RWPE2 (cell line): ENCODE measurements at regions not wholly inside any gene's neighbourhood (a gene's known extent, or its start where the extent isn't known, plus 50 kb on each side); places are given as distances from the start of the nearest gene placed in this dataset.

Source experiments
- ATAC-seq: fragments of 200-7000 bp; cut with Tn5 transposase; 3 replicates; pipeline ENCODE4 v1.9.1; 2021; ENCODE audit warnings: low read depth
- DNase-seq: peaks from one replicate; pipeline ENCODE4 v3.0.0-alpha.2; 2020; ENCODE audit warnings: low spot score
- H3K27ac ChIP-seq: fragments of 450-650 bp; 2 replicates; pipeline ENCODE4 v1.5.1; 2017; ENCODE audit warnings: mild to moderate bottlenecking; ENCODE audit not compliant: poor library complexity, severe bottlenecking
- H3K27me3 ChIP-seq: fragments of 250-450 bp; sonication (Bioruptor Pico); 2 replicates; pipeline ENCODE4 v1.5.1; 2021; ENCODE audit warnings: mild to moderate bottlenecking, moderate library complexity; ENCODE audit not compliant: insufficient read depth, poor library complexity, severe bottlenecking
- H3K36me3 ChIP-seq: fragments of 250-450 bp; sonication (Bioruptor Pico); 2 replicates; pipeline ENCODE4 v1.5.1; 2020; ENCODE audit warnings: low read depth, mild to moderate bottlenecking, moderate library complexity
- H3K4me1 ChIP-seq: fragments of 250-450 bp; sonication (Bioruptor Pico); 2 replicates; pipeline ENCODE4 v1.5.1; 2021; ENCODE audit warnings: mild to moderate bottlenecking, moderate library complexity; ENCODE audit not compliant: insufficient read depth, poor library complexity, severe bottlenecking
- H3K4me3 ChIP-seq: fragments of 250-450 bp; sonication (Bioruptor Pico); 2 replicates; pipeline ENCODE4 v1.5.1; 2021; ENCODE audit warnings: mild to moderate bottlenecking, moderate library complexity; ENCODE audit not compliant: severe bottlenecking
- H3K9me3 ChIP-seq: fragments of 250-450 bp; sonication (Bioruptor Pico); 2 replicates; pipeline ENCODE4 v1.5.1; 2021; ENCODE audit warnings: mild to moderate bottlenecking, moderate library complexity; ENCODE audit not compliant: severe bottlenecking
- TF ChIP-seq, protein P1 (sequence below): fragments of 450-650 bp; IDR thresholded peaks from one replicate; pipeline ENCODE4 v1.5.1; 2017; ENCODE audit warnings: mild to moderate bottlenecking, moderate library complexity; ENCODE audit not compliant: poor library complexity, severe bottlenecking

GRCh38 chr17:13825526-13826040 lies 223.9 kb upstream of the HS3ST3A1 start:
- Histone ChIP-seq H3K36me3 (no peaks in the 10 kb centered on the region), H3K27ac (no peak overlapping the region), H3K9me3 (no peaks in the 10 kb centered on the region), H3K4me3 (no peak overlapping the region), H3K4me1 (no peaks in the 10 kb centered on the region), H3K27me3 (no peaks in the 10 kb centered on the region)
- no peak for DNase-seq
- no peak for ATAC-seq
- TF ChIP-seq, protein P1, sequence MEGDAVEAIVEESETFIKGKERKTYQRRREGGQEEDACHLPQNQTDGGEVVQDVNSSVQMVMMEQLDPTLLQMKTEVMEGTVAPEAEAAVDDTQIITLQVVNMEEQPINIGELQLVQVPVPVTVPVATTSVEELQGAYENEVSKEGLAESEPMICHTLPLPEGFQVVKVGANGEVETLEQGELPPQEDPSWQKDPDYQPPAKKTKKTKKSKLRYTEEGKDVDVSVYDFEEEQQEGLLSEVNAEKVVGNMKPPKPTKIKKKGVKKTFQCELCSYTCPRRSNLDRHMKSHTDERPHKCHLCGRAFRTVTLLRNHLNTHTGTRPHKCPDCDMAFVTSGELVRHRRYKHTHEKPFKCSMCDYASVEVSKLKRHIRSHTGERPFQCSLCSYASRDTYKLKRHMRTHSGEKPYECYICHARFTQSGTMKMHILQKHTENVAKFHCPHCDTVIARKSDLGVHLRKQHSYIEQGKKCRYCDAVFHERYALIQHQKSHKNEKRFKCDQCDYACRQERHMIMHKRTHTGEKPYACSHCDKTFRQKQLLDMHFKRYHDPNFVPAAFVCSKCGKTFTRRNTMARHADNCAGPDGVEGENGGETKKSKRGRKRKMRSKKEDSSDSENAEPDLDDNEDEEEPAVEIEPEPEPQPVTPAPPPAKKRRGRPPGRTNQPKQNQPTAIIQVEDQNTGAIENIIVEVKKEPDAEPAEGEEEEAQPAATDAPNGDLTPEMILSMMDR: no peak

DNA sequence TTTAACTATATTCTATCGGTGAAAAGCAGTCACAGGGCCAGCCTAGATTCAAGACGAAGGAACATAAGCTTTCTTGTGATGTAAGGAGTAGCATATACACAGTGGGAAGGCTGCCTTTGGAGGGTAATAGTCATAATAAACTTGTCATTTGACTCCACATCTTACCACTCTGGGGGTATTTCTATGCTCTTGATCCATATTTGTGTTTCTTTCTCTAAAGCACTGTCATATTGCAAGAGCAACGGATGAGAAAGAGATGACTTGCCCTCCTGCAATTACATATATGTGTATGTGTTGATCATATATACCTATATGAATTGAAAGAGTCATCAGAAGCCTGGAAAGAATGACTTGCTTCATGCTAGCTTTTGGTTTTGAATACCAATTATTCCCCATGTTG lies 225.4 kb upstream of the HS3ST3A1 start:
- no peaks in the 10 kb centered on the region for H3K4me1 ChIP-seq
- ATAC-seq: no peak
- H3K36me3 ChIP-seq: no peaks in the 10 kb centered on the region
- no peak overlapping the region for H3K4me3 ChIP-seq
- no peak for DNase-seq
- no peaks in the 10 kb centered on the region for H3K27me3 ChIP-seq
- H3K9me3 ChIP-seq: no peaks in the 10 kb centered on the region
- TF ChIP-seq, protein P1: no peak
- H3K27ac ChIP-seq: no peak overlapping the region

- H3K9me3 ChIP-seq: no peaks in the 10 kb centered on the region
- ATAC-seq (no peak), DNase-seq (no peak)
- TF ChIP-seq, protein P1: no peak
- no peak overlapping the region for H3K27ac ChIP-seq
- no peaks in the 10 kb centered on the region for H3K4me1 ChIP-seq
- no peak overlapping the region for H3K4me3 ChIP-seq
- no peaks in the 10 kb centered on the region for H3K27me3 ChIP-seq
- H3K36me3 ChIP-seq: no peaks in the 10 kb centered on the region
Measured at GRCh38 chr17:13833921-13834320, 232.2 kb upstream of the HS3ST3A1 start.

- no peaks in the 10 kb centered on the region for H3K36me3 ChIP-seq
- ATAC-seq: no peak
- TF ChIP-seq, protein P1: no peak
- no peaks in the 10 kb centered on the region for H3K27me3 ChIP-seq
- DNase-seq: no peak
- no peak overlapping the region for H3K4me3 ChIP-seq
- no peaks in the 10 kb centered on the region for H3K9me3 ChIP-seq
- H3K4me1 ChIP-seq: no peaks in the 10 kb centered on the region
- H3K27ac ChIP-seq: no peak overlapping the region
Measured at GRCh38 chr17:13835151-13835550, 233.4 kb upstream of the HS3ST3A1 start.

DNA sequence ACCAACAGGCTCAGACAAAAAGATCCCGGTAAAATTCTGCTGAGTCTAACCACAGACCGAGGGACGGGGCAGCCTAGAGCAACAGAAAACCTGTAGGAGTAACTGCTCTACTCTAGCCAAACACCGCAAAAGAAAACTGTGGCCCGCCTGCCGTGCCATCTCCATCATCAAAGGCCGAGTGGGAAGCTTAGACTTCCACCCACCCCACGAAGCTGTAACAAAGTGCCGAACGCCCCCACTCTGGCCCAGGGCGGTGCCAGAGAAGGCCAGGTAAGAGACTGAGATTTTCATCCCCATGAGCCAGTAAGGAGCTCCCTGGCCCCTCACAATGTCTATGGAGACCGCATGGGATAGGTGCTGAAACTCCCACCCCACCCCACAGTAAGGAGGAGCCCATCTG lies 231.9 kb upstream of the COX10 start:
- Histone ChIP-seq H3K27ac (no peak overlapping the region), H3K4me1 (no peaks in the 10 kb centered on the region), H3K4me3 (no peak overlapping the region), H3K9me3 (no peaks in the 10 kb centered on the region), H3K36me3 (no peaks in the 10 kb centered on the region), H3K27me3 (no peaks in the 10 kb centered on the region)
- ATAC-seq (no peak), DNase-seq (no peak)
- TF ChIP-seq, protein P1: no peak
